ENCODE measurements at regions not wholly inside any gene's neighbourhood (a gene's known extent, or its start where the extent isn't known, plus 50 kb on each side); places are given as distances from the start of the nearest gene placed in this dataset.

GRCh38 chr12:9404469-9405260 is 196.5 kb upstream of the PZP start:
- FAIRE-seq: no peak

More at GRCh38 chr12:9404469-9405260, 196.5 kb upstream of the PZP start:
- Histone ChIP-seq H3K18ac (ENCODE audit: extremely low read depth, low read length) (no peak overlapping the region), H4K8ac (ENCODE audit: extremely low read depth, insufficient read depth, low read length) (no peak overlapping the region), H4K20me1 (replicated peaks in 1 of 2; ENCODE audit: control insufficient read depth in 1 of 2, insufficient read depth in 2 of 2, low read length in 2 of 2) (no peaks in the 10 kb centered on the region), H2BK5ac (ENCODE audit: low read depth, low read length) (no peak overlapping the region), H3K79me2 (ENCODE audit: control insufficient read depth in 1 of 2, insufficient read depth in 2 of 2, low read length in 2 of 2) (no peaks in the 10 kb centered on the region), H3K9me3 (ENCODE audit: insufficient read depth in 2 of 2, low read depth in 1 of 2, low read length in 1 of 2) (no peaks in the 10 kb centered on the region), H3K4me3 (ENCODE audit: extremely low read depth in 1 of 4, insufficient read depth in 2 of 4, low read depth in 3 of 4, low read length in 4 of 4) (no peak overlapping the region), H2AFZ (ENCODE audit: low read length) (no peak overlapping the region), H2BK15ac (ENCODE audit: low read length) (no peak overlapping the region), H2BK12ac (ENCODE audit: low read depth, low read length) (no peak overlapping the region), H3K14ac (ENCODE audit: insufficient read length) (no peak overlapping the region), H3K27ac (ENCODE audit: low read depth, low read length) (no peak overlapping the region), H3K4ac (replicated peaks; ENCODE audit: insufficient read length, low read depth, low read length) (no peak overlapping the region), H3K4me2 (ENCODE audit: insufficient read depth in 1 of 2, low read depth in 2 of 2, low read length in 2 of 2) (no peak overlapping the region), H3K23ac (ENCODE audit: insufficient read length) (no peak overlapping the region), H3K79me1 (ENCODE audit: low read depth, low read length) (no peaks in the 10 kb centered on the region), H3K9ac (replicated peaks in 1 of 4; ENCODE audit: extremely low read depth in 1 of 4, low read depth in 3 of 4, low read length in 3 of 4) (no peak overlapping the region), H3K36me3 (ENCODE audit: control insufficient read depth in 2 of 4, insufficient read depth in 4 of 4, low read length in 3 of 4) (no peaks in the 10 kb centered on the region), H2BK120ac (replicated peaks; ENCODE audit: low read depth, low read length) (no peak overlapping the region), H3K27me3 (replicated peaks in 1 of 4; ENCODE audit: control insufficient read depth in 3 of 4, extremely low read depth in 1 of 4, insufficient read depth in 3 of 4, low read length in 3 of 4) (peaks cover 0 to 4% (median 0%) of the 10 kb centered on the region in 4 experiments; a peak in 2 of 7 replicates), H3K56ac (replicated peaks; ENCODE audit: insufficient read length, low read depth, low read length) (no peak overlapping the region), H3K4me1 (replicated peaks in 1 of 4; ENCODE audit: control insufficient read depth in 3 of 4, insufficient read depth in 4 of 4, low read length in 3 of 4) (no peaks in the 10 kb centered on the region), H2BK20ac (ENCODE audit: low read length) (no peak overlapping the region), H4K5ac (ENCODE audit: insufficient read length, low read depth, low read length) (no peak overlapping the region), H2AK5ac (ENCODE audit: low read depth, low read length) (no peak overlapping the region), H3K23me2 (ENCODE audit: low read depth, low read length) (no peaks in the 10 kb centered on the region), H4K91ac (replicated peaks; ENCODE audit: insufficient read length, low read length) (no peak overlapping the region)
- 67% methylated on average over 1 of the region's 39 CpGs; no CpG with 5 or more reads in 1 of the 2 experiments for WGBS, 2 experiments (ENCODE audit: extremely low coverage in 1 of 2, insufficient coverage in 1 of 2, insufficient read length in 1 of 2, insufficient replicate concordance in 2 of 2, low coverage in 1 of 2, low lambda C conversion rate in 2 of 2, missing lambda C conversion rate in 1 of 2)
- TF ChIP-seq KDM1A (IDR thresholded peaks at IDR 0.05; ENCODE audit: borderline replicate concordance, low read length): no peak
- TF ChIP-seq SIRT6 (IDR thresholded peaks at IDR 0.05; ENCODE audit: low read length): no peak
- no peak for TF ChIP-seq SAP30 (IDR thresholded peaks at IDR 0.05; ENCODE audit: insufficient read depth, insufficient replicate concordance, low read length)
- no peak for TF ChIP-seq ASH2L (IDR thresholded peaks at IDR 0.05; ENCODE audit: low read length)
- TF ChIP-seq TCF12 (IDR thresholded peaks at IDR 0.05; ENCODE audit: low read depth, low read length): no peak
- TF ChIP-seq CREB1 (IDR thresholded peaks at IDR 0.05): no peak
- no peak for TF ChIP-seq HDAC2 (IDR thresholded peaks at IDR 0.05; ENCODE audit: borderline replicate concordance in 1 of 2, low read depth in 2 of 2, low read length in 2 of 2)
- POLR2A ChIA-PET (ENCODE audit: partially characterized antibody): no interaction called here
- CTCF ChIA-PET (ENCODE audit: partially characterized antibody): no interaction called here
- no peak for DNase-seq (ENCODE audit: low read depth in 1 of 2, low spot score in 2 of 2)
